ENCODE measurements at regions not wholly inside any gene's neighbourhood (a gene's known extent, or its start where the extent isn't known, plus 50 kb on each side); places are given as distances from the start of the nearest gene placed in this dataset.

GRCh38 chr4:31415629-31416028, 695.5 kb downstream of the PCDH7 start:
- TF ChIP-seq CTCF (IDR thresholded peaks at IDR 0.05), result no peak
- no peak for TF ChIP-seq POLR2A (IDR thresholded peaks at IDR 0.05; ENCODE audit: low read depth)
- TF ChIP-seq POLR2AphosphoS5 (IDR thresholded peaks at IDR 0.05), result no peak
- TF ChIP-seq EP300 (IDR thresholded peaks at IDR 0.05), result no peak
